ENCODE measurements at regions not wholly inside any gene's neighbourhood (a gene's known extent, or its start where the extent isn't known, plus 50 kb on each side); places are given as distances from the start of the nearest gene placed in this dataset.

GRCh38 chr14:66224492-66225178 is 261.5 kb upstream of the CCDC196 start:
- TF ChIP-seq CTCF (IDR thresholded peaks at IDR 0.05) (no peak), POLR2A (IDR thresholded peaks at IDR 0.05) (no peak)
